ENCODE measurements at regions not wholly inside any gene's neighbourhood (a gene's known extent, or its start where the extent isn't known, plus 50 kb on each side); places are given as distances from the start of the nearest gene placed in this dataset.

- no peak for TF ChIP-seq POLR2A (IDR thresholded peaks at IDR 0.05)
- TF ChIP-seq CTCF (IDR thresholded peaks at IDR 0.05), result no peak
Measured at GRCh38 chr10:59108296-59108870, 68.1 kb upstream of the PHYHIPL start.
